Stomach (tissue), 4 donors: ENCODE measurements at regions not wholly inside any gene's neighbourhood (a gene's known extent, or its start where the extent isn't known, plus 50 kb on each side); places are given as distances from the start of the nearest gene placed in this dataset.

Source experiments
- EP300 ChIP-seq: sonication (generic); formaldehyde crosslinking; IDR thresholded peaks from one replicate; pipeline ENCODE4 v1.6.1; 2017; ENCODE audit warnings: antibody characterized with exemption
- POLR2AphosphoS5 ChIP-seq, 3 donors: sonication (generic); formaldehyde crosslinking; IDR thresholded peaks; one replicate each; pipeline ENCODE4 v1.6.1; 2016; ENCODE audit warnings: antibody characterized with exemption in 3 of 3
- TF ChIP-seq, protein P1 (sequence below), 7 experiments: fragments of 450-650 bp in 4 of 7; fragments of 200-600 bp in 3 of 7; sonication (generic) in 3 of 7; IDR thresholded peaks; one replicate each; pipeline ENCODE4 v1.5.1; 2016 to 2019; ENCODE audit warnings: antibody characterized with exemption in 7 of 7, control low read depth in 2 of 7, mild to moderate bottlenecking in 1 of 7

DNA sequence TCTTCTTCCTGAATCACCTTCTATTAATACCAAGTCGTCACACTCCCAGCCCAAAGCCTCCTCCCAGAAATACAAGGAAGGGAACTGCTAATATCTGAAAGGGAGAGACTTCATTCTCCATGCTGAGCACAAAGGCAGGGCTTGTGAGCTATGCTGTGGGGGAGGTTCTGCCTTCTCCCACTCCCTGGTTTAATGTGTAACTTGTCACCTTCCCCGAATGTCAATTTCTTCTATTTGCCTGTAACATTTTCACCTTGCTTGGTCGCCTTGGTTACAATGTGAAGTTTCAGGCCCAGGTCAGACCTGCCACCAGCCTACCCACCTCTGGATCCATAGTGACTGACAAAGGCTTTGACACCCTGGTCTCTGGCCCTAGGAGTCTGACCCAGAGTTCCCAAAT is 82.0 kb upstream of the ESRRB start:
- TF ChIP-seq, protein P1, sequence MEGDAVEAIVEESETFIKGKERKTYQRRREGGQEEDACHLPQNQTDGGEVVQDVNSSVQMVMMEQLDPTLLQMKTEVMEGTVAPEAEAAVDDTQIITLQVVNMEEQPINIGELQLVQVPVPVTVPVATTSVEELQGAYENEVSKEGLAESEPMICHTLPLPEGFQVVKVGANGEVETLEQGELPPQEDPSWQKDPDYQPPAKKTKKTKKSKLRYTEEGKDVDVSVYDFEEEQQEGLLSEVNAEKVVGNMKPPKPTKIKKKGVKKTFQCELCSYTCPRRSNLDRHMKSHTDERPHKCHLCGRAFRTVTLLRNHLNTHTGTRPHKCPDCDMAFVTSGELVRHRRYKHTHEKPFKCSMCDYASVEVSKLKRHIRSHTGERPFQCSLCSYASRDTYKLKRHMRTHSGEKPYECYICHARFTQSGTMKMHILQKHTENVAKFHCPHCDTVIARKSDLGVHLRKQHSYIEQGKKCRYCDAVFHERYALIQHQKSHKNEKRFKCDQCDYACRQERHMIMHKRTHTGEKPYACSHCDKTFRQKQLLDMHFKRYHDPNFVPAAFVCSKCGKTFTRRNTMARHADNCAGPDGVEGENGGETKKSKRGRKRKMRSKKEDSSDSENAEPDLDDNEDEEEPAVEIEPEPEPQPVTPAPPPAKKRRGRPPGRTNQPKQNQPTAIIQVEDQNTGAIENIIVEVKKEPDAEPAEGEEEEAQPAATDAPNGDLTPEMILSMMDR (IDR thresholded peaks at IDR 0.05) = no peak
- TF ChIP-seq POLR2AphosphoS5 (IDR thresholded peaks at IDR 0.05) (peak in 1 of 3 donors; percentile 45), EP300 (no peak)
